A204.1 (cell line): ENCODE measurements at regions not wholly inside any gene's neighbourhood (a gene's known extent, or its start where the extent isn't known, plus 50 kb on each side); places are given as distances from the start of the nearest gene placed in this dataset.

Experiments
- FAIRE-seq: peaks from 2 replicates; lab custom pipeline; 2012; peaks lifted over from hg19 to GRCh38; lab: Jason Lieb, UNC

DNA sequence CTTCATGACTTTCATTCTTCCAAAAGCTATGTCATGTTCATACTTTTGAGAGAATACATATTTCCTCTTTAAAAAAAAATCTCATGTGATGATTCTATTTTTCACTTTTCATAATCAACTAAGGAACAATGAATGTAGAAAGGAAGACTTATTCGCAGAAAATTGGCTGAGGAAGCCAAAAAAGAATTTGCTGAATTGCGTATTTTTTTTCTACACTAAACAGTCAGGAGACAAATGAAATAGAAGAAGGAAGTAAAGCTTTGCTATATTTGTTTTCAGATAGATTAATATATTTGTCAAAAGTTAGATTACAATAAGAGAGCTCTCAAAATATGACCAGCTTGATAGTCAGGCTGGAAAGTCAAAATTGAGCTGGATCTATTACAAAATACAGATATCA, 504.2 kb downstream of the ANXA1 start:
- FAIRE-seq, result no peak

DNA sequence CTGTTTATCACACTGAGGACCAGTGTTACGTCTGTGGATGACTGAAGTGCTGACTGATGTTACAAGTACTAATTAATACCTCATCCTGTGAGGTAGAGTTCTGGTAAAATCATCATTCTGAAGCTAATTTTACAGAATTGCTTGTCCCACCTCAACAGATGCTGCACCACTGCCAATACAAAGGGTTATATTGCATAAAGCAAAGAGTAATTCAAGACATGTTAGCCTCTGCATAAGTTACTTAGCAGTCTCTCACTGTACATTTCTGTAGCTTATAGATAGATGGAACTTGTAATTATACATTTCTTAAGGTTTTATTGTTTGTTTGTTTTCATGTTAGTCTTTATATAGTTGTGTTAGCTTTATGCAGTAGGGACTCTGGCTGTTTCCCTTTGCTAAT, 513.6 kb downstream of the ANXA1 start:
- FAIRE-seq, result no peak

DNA sequence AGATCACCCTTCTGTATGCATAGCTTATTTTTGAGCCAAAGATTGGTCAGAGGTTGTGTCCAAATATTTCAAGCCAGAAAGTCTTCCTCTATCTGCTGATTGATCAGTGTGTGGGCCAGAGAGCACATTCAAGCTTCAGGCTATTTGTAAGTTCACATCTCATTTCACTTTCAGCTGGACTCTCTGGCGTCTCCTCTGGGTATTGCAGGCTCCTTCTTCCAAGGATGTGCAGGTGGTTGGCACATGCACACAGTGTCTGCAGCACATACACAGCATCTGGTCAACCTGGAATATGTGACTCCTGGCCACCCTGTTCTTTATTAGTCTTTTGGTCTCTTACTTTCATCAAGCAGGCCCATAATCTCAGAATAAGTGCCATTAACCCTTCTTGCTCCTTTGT, 516.1 kb downstream of the ANXA1 start:
- no peak for FAIRE-seq

DNA sequence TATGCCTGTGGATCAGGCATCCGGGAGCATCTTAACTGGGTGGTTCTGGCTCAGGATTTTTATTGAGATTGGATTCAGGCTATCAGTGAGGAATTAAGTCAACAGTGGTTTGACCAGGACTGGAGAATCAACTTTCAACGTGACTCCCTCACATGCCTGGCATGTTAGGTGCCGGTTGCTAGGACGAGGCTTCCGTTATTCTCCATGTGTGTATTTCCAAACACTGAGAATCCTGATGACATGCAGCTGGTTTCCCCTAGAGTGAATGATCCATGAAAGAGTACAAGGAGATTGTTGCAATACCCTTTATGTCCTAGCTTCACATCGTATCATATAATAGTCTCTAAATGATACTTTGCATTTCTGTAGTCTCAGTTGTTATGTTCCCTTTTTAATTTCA, 529.2 kb downstream of the ANXA1 start:
- no peak for FAIRE-seq

DNA sequence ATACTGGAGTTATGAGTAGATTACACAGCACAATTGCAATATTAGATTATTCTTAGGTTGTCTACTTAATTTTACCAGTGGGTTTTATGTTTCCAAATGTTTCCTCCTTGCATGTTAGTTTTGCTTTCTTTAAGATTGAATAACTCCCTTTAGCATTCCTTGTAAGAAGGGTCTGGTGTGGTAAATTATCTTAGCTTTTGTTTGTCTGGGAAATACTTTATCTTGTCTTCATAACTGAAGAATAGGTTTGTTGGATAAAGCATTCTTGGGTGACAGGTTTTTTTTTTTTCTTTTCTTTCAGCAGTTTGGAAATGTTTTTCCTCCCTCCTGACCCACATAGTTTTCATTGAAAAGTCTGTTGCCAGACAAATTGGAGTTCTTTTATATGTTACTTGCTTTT, 531.1 kb downstream of the ANXA1 start:
- no peak for FAIRE-seq

DNA sequence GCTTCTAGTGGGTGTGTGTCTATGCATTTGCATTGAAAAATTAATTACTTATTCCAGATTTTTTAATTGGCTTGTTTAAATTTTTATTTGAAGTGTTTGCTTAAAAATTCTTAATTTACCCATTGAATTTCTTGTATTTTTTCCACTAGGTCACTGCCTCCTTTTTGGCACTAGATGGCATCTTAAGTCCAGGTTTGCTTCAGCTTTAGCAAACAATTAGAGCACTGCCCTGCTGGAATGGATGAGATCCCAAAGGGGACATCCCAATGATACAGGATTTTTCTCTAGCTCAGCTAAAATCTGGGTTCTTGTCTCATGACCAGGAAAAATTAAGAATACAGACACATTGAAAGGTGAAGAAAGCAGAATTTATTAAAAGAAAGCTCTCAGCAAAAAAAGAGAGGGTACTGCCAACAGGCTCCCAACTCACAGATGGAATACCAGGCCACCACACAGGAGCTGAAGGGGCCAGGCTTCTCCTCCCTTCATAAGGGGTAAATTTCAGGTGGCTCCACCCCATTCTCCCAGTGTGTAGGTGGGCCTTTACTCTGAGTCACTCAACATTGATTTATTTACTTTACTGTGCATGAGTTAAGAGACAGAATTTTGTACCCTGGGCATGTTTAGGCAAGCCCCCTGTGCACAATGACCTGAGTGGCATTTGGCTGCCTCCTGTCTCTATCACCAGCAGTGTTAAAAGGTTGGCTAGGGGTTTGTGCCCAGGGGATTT, 532.4 kb downstream of the ANXA1 start:
- FAIRE-seq, result no peak

DNA sequence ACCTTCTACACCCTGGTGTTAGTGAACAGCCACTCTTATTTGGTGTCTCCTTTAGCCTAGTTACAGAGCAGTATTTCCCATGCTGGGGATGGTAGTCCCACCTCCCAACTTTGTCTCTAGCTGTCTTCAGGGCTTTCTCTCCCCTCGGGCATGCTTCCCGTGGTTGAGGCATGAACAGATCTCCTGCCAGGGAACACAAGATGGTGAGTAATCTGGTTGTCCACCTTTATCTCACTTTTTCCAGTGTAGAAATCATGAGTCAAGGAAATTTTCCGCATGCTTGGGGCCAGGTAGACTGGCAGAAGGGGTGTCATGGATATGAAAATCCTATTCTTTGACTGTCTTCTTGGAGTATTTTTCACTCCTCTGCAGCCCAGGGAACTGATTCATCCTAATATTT, 532.9 kb downstream of the ANXA1 start:
- FAIRE-seq, result no peak

DNA sequence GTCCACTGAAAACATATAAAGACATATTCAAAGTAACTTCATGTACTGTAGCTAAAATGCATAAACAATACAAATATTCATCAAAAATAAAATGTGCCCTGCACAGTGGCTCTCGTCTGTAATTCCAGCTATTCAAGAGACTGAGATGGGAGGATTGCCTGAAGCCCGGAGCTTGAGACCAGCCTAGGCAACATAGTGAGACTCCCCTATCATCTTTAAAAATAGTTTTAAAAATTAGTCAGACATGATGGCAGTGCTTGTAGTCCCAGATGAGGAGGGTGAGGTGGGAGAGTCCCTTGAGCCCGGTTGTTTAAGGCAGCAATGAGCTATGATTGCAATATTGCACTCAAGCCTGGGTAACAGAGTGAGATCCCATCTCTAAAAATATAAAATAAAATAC, 534.1 kb downstream of the ANXA1 start:
- FAIRE-seq, result no peak

DNA sequence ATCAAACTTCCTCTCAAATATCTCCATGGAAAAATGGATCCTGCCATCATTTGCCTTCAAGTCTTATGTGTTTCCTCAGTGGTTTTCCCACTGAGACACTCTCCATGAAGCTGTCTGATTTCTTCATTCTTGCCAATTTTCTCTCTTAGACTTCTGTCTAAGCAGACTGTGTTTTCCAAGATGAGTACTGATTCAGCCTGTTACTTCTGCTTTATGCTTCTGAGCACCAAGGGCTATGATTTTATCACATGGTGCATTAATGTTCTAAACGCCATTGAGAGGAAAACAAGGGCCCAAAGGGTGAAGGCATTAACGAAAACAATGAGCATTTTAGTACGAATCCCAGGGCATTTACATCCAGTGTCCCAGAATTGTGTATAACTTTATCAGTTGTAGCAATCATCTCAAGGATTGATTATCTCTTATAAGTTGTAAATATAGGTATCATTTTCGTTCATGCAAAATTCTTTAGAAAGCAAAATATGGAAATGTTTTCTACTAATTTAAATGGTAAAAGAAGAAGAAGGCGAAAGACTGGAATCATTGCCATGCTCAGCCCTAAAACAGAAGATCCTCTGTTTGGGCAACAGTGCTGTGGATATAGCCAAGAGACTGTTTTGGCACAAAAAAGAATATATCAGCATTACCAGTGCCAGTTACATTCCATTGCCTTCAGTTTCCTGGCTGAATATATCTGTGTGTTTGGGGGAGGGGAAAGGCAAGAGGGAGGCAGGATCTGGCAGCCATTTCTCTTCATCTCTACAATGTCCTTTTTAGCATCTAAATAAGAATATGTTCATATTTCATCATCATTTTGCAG, 537.6 kb downstream of the ANXA1 start:
- FAIRE-seq, result no peak

DNA sequence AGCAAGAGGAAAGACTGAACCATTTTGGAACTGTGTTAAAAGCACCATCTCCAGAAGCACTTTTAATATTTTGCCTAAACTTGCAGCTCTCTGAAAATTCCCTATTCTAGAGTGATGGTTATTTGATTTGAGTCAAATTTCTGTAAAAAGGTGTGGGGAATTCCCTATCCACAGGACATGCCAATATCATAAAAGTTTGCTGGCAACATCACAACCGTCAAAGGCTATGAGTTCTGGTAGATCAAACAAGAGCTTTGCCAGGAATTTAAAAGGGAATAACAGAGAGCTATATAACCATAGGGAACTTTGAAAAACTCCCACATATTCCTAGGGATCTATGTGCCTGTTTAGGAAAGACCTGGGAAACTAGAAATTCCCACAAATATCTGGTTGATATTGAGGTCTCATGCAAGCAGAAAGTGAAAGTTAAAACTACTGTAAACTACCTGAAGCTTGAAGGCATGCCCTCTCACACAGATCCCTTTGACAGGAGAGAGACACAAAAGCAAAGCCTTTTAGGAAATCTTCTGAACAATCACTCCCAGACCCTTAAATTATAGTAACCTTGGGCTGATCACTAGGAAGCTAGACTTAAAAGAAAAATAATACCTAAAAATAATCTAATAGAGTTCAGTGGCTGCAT, 549.9 kb downstream of the ANXA1 start:
- no peak for FAIRE-seq

DNA sequence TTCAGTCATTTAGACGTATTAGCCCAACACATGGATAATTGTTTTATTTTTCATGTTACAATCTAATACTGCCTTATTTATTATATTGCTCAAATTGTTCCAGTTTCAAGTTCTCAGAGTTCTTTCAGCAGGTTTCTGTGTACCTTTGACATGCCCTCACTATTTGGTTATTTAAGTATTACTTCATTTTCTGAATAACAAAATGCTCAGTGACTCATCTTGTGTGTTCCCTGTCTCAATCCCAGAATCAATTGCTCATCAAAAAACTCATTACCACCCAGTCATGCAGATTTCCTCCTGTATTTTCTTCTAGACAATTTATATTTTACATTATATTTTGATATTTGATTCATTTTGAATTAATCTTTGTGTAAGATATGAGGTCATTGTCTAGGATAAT, 562.6 kb downstream of the ANXA1 start:
- FAIRE-seq, result no peak

DNA sequence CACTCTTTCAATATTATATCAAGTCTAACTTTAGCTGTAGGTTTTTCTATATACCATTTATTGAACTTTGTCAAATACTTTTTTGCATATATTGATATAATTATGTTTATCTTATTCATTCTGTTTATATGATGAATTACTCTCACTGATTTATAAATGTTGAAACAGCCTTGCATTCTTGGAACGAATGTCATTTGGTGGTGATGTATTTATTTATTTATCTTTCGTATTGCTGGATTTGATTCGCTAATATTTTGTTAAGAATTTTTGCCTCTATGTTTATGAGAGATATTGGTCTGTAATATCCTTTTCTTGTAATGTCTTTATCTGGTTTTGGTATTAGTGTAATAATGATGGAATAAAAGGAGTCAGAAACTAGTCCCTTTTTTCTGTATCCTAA, 563.9 kb downstream of the ANXA1 start:
- no peak for FAIRE-seq

DNA sequence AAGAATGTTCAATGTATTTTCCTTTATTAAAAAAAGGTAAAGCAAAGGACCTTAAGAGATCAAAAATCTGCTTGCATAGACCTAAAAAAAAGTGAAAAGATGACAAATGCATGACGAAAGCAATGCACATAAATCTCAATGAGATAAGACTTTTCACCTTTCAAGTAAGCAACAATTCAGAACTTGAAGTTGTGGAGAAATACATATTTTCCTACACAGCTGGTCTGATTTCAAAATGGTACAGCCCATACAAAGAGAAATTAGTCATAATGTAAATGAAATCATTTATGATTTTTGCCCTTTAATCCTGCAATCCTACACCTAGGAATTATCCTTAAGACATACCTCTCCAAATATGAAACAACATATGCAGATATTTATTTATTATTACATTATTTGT, 568.0 kb downstream of the ANXA1 start:
- no peak for FAIRE-seq

DNA sequence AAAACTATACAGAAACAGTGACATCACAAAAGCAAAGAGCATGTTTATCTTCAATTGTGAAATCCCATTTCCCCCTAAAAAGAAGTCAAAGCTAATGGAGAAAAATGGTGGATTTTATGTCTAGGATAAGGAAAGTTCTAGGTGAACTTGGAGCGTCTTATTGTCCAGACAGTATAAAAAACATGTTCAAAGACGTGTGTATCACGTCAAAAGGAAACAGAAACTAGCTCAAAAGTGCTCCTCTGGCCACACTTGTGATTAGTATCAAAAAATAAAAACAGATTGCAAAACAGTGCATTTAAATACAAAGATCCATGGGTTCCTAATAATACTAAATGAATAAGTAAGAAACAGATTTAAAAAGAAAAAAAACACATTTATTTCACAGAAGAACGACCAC, 568.9 kb downstream of the ANXA1 start:
- no peak for FAIRE-seq

DNA sequence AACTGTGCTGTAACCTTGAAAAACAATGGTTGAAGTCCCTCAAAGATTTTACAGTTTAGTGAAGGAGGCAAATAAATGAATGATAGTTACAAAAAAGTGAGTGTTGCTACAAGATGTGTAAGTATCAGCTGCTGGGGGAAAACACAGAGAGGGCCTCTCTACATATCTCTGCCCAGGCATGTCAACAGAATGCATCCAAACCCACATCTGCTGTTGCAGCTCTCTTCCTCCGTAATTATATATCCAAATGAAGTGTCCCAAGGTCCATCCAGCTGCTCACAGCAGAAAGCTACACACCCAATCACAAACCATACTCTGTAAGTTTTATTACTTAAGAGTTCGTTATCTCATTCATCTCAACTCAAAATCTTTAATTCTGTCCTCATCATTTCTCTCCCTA, 584.6 kb downstream of the ANXA1 start:
- no peak for FAIRE-seq

DNA sequence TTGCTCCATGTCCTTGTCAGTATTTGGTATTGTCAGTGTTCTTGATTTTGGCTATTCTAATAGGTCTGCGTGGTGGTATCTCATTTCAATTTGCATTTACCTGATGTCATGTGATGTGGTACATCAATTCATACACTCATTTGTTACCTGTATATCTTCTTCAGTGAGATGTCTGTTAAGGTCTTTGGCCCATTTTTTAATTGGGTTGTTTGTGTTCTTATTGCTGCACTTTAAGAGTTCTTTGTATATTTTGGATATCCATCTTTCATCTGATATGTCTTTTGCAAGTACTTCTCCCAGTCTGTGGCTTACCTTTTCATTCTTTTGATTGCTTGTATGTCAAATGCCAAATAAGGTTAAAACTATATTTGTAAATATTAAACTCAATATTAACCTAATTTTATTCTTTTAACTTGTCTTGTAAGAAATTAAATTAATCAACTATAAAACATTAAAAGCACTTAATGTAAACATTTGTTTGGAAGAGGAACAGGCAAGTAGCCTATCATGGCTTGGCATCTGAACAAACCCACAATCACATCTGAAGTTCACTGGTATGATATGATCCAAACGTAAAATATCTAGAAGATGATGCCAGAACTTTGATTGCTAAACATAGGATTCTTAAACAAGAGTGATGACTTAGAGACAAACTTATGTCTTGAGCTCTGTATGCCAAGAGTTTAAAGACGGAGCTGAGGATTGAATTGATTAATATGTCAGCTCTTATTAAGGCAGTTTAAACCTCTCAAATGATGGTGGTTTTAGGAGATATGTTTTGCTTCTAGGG, 587.3 kb downstream of the ANXA1 start:
- FAIRE-seq, result no peak

DNA sequence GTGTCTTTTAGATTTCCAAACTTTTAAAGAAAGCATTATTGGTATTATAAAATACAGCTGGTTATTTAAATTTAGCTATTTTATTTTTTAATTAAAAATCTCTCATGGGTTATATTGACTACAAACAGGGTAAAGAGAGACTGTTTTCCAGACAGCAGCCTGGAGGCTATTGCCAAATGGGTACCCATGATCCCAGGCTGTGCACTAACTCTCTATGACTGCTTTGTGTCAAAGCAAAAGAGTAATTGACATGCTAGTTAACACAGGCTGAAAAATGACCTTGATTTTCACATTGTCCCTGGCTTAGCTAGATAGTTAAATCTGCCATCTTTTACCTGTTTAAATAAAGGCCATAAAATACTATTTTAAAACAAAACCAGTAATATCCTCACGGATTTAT, 589.7 kb downstream of the ANXA1 start:
- FAIRE-seq, result no peak

DNA sequence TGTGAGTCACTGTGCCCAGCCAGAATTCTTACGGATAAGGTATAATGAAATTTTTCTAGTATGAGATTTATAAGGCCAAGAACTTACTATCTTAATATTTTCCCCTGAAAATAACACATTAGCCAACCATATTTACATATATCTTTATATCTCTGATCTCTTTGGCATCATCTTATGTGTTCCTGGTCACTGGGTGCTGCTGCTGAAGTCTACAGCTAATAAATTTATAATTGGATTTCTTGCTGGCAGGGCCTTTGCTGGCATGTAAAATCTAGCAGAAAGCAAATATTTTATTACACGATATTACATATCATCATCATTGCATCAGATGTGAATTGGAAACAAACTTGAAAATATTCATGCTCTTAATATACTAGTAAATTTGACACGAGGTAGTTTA, 590.7 kb downstream of the ANXA1 start:
- no peak for FAIRE-seq

DNA sequence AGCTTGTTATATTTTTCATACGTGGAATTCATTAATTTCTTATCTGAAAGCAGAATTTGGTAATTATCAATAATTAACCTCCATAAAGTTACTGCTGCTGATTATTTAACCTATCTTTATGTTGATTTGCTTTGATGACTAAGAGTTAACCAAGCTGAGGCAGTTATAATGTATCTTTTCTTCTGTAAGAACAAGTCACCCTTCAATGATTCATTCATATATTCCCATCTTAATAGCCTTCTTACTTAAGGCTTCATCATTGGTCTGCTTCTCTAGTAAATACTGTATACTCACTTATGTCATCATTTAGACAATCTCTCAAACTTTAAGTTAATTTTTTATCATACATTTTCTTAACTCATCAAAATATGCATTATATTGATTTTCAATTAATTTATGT, 592.2 kb downstream of the ANXA1 start:
- peak; percentile 27 for FAIRE-seq

DNA sequence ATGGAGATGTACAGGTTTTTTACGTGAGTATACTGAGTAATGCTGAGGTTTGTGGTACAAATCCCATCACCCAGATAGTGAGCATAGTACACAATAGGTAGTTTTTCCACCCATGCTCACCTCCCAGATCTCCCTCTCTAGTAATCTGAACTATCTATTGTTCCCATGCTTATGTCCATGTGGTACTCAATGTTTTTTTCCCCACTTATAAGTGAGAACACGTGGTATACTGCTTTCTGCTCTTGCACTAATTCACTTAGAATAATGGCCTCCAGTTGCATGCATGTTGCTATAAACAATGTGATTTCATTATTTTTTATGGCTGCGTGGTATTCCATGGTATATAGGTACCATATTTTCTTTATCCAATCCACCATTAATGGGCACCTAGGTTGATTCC, 593.9 kb downstream of the ANXA1 start:
- no peak for FAIRE-seq

DNA sequence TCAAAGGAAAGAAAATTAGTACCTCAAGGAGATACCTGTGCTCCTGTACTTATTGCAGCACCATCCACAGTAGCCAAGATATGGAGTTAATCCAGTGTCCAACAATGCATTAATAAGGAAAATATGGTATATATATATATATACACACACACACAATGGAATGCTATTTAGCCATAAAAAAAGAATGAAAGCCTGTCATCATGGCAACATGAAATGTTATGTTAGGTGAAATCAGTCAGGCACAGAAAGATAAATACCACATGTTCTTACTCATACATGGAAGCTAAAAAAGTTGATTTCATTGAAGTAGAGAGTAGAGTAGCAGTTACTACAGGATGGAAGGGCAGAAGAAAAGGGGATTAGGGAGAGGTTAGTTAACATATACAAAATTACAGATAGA, 601.5 kb downstream of the ANXA1 start:
- no peak for FAIRE-seq

DNA sequence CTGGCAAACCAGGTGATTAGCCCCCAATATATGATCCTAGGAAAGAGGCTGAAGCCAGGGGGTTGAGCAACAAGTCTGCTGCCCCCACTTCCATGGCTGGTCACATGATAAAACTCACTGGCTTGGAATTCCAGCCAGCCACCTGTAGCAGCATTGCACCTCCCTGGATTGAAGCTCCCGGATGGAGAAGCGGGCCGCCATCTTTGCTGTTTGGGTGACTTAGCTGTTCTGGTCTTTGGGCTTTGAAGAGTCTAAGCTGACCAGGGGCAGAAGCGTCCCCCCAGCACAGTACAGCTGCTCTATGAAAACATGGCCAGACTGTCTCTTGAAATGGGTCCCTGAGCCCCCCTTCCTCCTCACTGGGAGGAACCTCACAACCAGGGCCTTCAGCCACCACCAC, 610.2 kb downstream of the ANXA1 start:
- FAIRE-seq, result no peak

DNA sequence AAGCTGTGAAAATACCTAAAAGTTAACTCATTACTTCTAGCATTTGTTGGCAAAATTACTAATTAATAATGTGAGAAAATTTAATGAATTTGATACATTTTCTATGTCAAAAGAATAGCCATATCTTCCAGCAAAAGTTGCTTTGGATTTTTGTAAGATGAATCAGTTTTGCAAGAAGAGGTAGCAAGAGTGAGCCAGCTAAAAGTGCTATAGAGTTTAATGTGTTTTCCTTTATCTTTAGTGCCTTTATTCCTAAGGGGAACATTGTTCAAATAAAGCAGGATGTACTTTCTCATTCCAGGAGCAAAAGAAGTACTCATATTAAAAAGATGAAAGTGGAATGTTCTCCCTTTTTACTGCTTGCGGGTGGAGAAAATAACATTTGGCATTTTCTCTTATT, 622.2 kb downstream of the ANXA1 start:
- no peak for FAIRE-seq
